Ishikawa (cell line): ENCODE measurements at regions not wholly inside any gene's neighbourhood (a gene's known extent, or its start where the extent isn't known, plus 50 kb on each side); places are given as distances from the start of the nearest gene placed in this dataset.

Source experiments
- CEBPB ChIP-seq: IDR thresholded peaks from 2 replicates; pipeline ENCODE4 v1.6.1; 2012
- CREB1 ChIP-seq: IDR thresholded peaks from 2 replicates; pipeline ENCODE4 v1.6.1; 2012; ENCODE audit warnings: low read depth
- EGR1 ChIP-seq: IDR thresholded peaks from 2 replicates; pipeline ENCODE4 v1.6.1; 2012
- EP300 ChIP-seq: IDR thresholded peaks from 2 replicates; pipeline ENCODE4 v1.6.1; 2012; ENCODE audit warnings: borderline replicate concordance
- FOXM1 ChIP-seq: IDR thresholded peaks from 2 replicates; pipeline ENCODE4 v1.6.1; 2012; ENCODE audit warnings: low read depth, borderline replicate concordance
- NFIC ChIP-seq: IDR thresholded peaks from 2 replicates; pipeline ENCODE4 v1.6.1; 2012
- RAD21 ChIP-seq: IDR thresholded peaks from 2 replicates; pipeline ENCODE4 v1.6.1; 2012; ENCODE audit warnings: low read depth
- REST ChIP-seq: IDR thresholded peaks from 2 replicates; pipeline ENCODE4 v1.6.1; 2012; ENCODE audit warnings: low read depth, mild to moderate bottlenecking
- TAF1 ChIP-seq: IDR thresholded peaks from 2 replicates; pipeline ENCODE4 v1.6.1; 2012; ENCODE audit warnings: low read depth, mild to moderate bottlenecking
- TCF12 ChIP-seq: IDR thresholded peaks from 2 replicates; pipeline ENCODE4 v1.6.1; 2012; ENCODE audit warnings: low read depth
- TEAD4 ChIP-seq: IDR thresholded peaks from 2 replicates; pipeline ENCODE4 v1.6.1; 2012
- USF1 ChIP-seq: IDR thresholded peaks from 2 replicates; pipeline ENCODE4 v1.6.1; 2012
- YY1 ChIP-seq: IDR thresholded peaks from 2 replicates; pipeline ENCODE4 v1.6.1; 2012; ENCODE audit warnings: low read depth
- ZBTB7A ChIP-seq: IDR thresholded peaks from 2 replicates; pipeline ENCODE4 v1.6.1; 2012; ENCODE audit warnings: low read depth
- TF ChIP-seq, protein P1 (sequence below): IDR thresholded peaks from 2 replicates; pipeline ENCODE4 v1.6.1; 2012

DNA sequence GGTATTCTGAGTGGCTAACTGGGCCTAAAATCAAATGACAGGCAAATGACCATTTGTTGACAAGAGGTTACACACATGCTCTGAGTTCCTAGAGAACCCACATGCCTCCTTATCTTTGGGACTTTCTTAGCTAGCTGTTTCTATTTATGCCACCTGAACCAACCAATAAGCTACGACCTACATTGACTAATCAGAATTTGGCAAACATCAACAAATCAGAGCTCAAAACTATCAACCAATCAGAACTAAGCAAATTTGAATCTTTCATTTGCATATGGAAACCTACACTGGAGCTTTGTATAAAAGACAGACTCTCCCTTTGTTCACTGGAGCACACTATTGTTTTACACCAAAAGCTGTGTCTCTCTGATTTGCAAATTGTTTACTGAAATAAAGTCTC, 192.0 kb downstream of the CXXC4 start:
- TF ChIP-seq FOXM1 = no peak
- no peak for TF ChIP-seq TAF1
- TF ChIP-seq, protein P1, sequence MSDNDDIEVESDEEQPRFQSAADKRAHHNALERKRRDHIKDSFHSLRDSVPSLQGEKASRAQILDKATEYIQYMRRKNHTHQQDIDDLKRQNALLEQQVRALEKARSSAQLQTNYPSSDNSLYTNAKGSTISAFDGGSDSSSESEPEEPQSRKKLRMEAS = no peak
- no peak for TF ChIP-seq YY1
- TF ChIP-seq RAD21 = no peak
- TF ChIP-seq TEAD4 = no peak
- TF ChIP-seq USF1 = no peak
- no peak for TF ChIP-seq TCF12
- TF ChIP-seq NFIC = no peak
- no peak for TF ChIP-seq CEBPB

GRCh38 chr4:104294811-104295210, 199.9 kb downstream of the CXXC4 start:
- no peak for TF ChIP-seq ZBTB7A
- TF ChIP-seq, protein P1 = no peak

GRCh38 chr4:104286867-104287266, 207.8 kb downstream of the CXXC4 start:
- TF ChIP-seq FOXM1 = no peak
- no peak for TF ChIP-seq EP300
- TF ChIP-seq YY1 = no peak
- TF ChIP-seq, protein P1 = no peak
- no peak for TF ChIP-seq TEAD4
- no peak for TF ChIP-seq REST
- no peak for TF ChIP-seq TCF12
- no peak for TF ChIP-seq CEBPB
- no peak for TF ChIP-seq EGR1
- no peak for TF ChIP-seq RAD21
- no peak for TF ChIP-seq ZBTB7A
- no peak for TF ChIP-seq NFIC
- TF ChIP-seq TAF1 = no peak
- TF ChIP-seq USF1 = no peak
- TF ChIP-seq CREB1 = no peak

DNA sequence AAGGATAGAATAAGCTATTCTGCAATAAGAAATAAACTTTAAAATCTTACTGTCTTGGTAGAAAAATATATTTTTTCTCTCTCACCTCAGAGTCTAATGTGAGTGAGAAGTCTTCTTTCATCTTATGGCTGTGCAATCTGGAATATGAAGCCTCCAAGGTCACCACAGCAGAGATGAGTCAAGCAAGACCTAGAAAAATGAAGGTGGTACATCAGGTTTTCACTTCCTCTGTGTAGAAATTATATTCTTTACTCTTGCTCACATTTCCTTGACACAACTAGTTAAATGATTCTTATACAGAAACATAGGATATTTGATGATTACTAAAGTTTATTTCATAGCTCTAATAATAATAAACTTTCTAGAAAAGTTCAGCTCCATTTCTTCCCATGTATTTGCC, 211.4 kb downstream of the CXXC4 start:
- TF ChIP-seq RAD21 = no peak
- TF ChIP-seq YY1 = no peak
- TF ChIP-seq FOXM1 = no peak
- no peak for TF ChIP-seq TEAD4

DNA sequence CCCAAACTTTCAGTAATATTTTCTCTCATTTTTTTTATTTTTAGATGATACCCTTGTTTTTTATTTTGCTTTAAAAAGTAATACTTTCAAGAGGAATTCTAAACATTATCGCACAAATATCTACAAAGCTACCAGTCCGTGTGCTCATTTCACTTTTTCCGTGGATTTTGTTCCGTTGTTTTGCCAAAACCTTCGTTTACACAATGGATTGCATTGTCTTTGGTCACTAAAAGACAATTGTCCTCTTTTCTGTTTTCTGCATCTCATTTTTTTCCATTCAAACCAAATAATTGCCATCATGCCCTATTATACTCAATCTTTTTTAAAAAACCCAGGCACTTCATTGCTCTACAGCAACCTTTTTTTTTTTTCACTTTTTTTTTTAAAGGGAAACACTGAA, 214.9 kb downstream of the CXXC4 start:
- TF ChIP-seq EGR1 (no peak), FOXM1 (no peak), TEAD4 (no peak), USF1 (no peak)
- TF ChIP-seq, protein P1 = no peak

GRCh38 chr4:104272966-104273365, 221.7 kb downstream of the CXXC4 start:
- no peak for TF ChIP-seq TCF12

- no peak for TF ChIP-seq ZBTB7A
These were observed 231.6 kb downstream of the CXXC4 start for GRCh38 chr4:104263100-104263499.

DNA sequence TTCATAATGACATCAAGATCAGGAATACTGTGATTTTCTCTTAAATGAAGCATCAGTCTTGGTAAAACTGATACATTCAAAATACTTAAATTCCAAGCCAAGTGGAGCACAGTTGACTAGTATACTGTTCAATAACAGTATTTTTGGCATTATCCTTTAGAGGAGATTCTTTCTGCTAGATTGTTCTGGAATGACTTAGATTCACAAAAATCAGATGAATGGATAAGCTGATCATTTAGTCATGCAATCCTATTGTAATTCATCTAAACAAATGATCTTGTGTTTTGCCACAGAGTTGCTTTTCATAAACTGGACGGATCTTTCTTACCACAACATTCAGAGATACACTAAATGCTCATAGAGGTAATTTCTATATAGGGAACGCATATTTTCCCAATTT, 232.0 kb downstream of the CXXC4 start:
- TF ChIP-seq RAD21 (no peak), REST (no peak), FOXM1 (no peak), CREB1 (no peak), YY1 (no peak), TCF12 (no peak), USF1 (no peak), EGR1 (no peak), CEBPB (no peak), NFIC (no peak), TEAD4 (no peak)
- TF ChIP-seq, protein P1 = no peak
